GM23338 (cell line): ENCODE measurements at regions not wholly inside any gene's neighbourhood (a gene's known extent, or its start where the extent isn't known, plus 50 kb on each side); places are given as distances from the start of the nearest gene placed in this dataset.

Source experiments
- ATAC-seq: fragments of 200-7000 bp; cut with Tn5 transposase; 3 replicates; pipeline ENCODE4 v1.9.1; 2020
- DNase-seq: peaks from one replicate; pipeline ENCODE4 v3.0.0-alpha.2; 2015; ENCODE audit warnings: low spot score
- H2AFZ ChIP-seq: fragments of 200-600 bp; sonication (generic); 2 replicates; pipeline ENCODE4 v1.8.0; 2016; ENCODE audit warnings: antibody characterized with exemption, mild to moderate bottlenecking, moderate library complexity
- H3F3A ChIP-seq: fragments of 200-600 bp; sonication (generic); replicated peaks from 2 replicates; pipeline ENCODE4 v1.8.0; 2017; ENCODE audit warnings: antibody characterized with exemption, mixed run types, low read depth
- H3K27ac ChIP-seq: fragments of 200-600 bp; sonication (generic); 2 replicates; pipeline ENCODE4 v1.6.1; 2016; ENCODE audit warnings: low read depth
- H3K27me3 ChIP-seq: fragments of 200-600 bp; sonication (generic); 2 replicates; pipeline ENCODE4 v1.8.0; 2016; ENCODE audit warnings: mild to moderate bottlenecking, mixed run types, moderate library complexity; ENCODE audit not compliant: insufficient read depth
- H3K36me3 ChIP-seq: fragments of 200-600 bp; sonication (generic); 2 replicates; pipeline ENCODE4 v1.8.0; 2016; ENCODE audit warnings: mild to moderate bottlenecking; ENCODE audit not compliant: insufficient read depth
- H3K4me1 ChIP-seq: fragments of 200-600 bp; sonication (generic); 2 replicates; pipeline ENCODE4 v1.8.0; 2016; ENCODE audit warnings: mild to moderate bottlenecking, moderate library complexity; ENCODE audit not compliant: insufficient read depth
- H3K4me2 ChIP-seq: fragments of 200-600 bp; sonication (generic); 2 replicates; pipeline ENCODE4 v1.7.1; 2017; ENCODE audit warnings: mixed run types
- H3K4me3 ChIP-seq: fragments of 200-600 bp; sonication (generic); 2 replicates; pipeline ENCODE4 v1.6.1; 2016; ENCODE audit warnings: mixed run types
- H3K79me2 ChIP-seq: fragments of 200-600 bp; sonication (generic); replicated peaks from 2 replicates; pipeline ENCODE4 v1.8.0; 2017; ENCODE audit warnings: mild to moderate bottlenecking; ENCODE audit not compliant: insufficient read depth
- H3K9me2 ChIP-seq: fragments of 200-600 bp; sonication (generic); 2 replicates; pipeline ENCODE4 v1.8.0; 2017; ENCODE audit not compliant: insufficient read depth
- H4K20me1 ChIP-seq: fragments of 200-600 bp; sonication (generic); replicated peaks from 2 replicates; pipeline ENCODE4 v1.8.0; 2017; ENCODE audit warnings: mild to moderate bottlenecking; ENCODE audit not compliant: insufficient read depth
- H3K27ac Mint-ChIP-seq: 2 replicates; pipeline ENCODE4 v1.8.0; 2020; ENCODE audit warnings: inconsistent platforms, mild to moderate bottlenecking, moderate library complexity, mixed read lengths
- H3K27me3 Mint-ChIP-seq: 3 replicates; pipeline ENCODE4 v1.8.0; 2022; ENCODE audit warnings: low read depth, mild to moderate bottlenecking, moderate library complexity, mixed read lengths, inconsistent platforms; ENCODE audit not compliant: insufficient read depth, poor library complexity
- H3K36me3 Mint-ChIP-seq: 3 replicates; pipeline ENCODE4 v1.8.0; 2021; ENCODE audit warnings: low read depth, mild to moderate bottlenecking, inconsistent platforms, moderate library complexity, mixed read lengths
- H3K4me1 Mint-ChIP-seq: 3 replicates; pipeline ENCODE4 v1.8.0; 2020; ENCODE audit warnings: mild to moderate bottlenecking, inconsistent platforms, mixed read lengths
- H3K4me3 Mint-ChIP-seq: 3 replicates; pipeline ENCODE4 v1.8.0; 2021; ENCODE audit warnings: moderate library complexity, mild to moderate bottlenecking, inconsistent platforms, mixed read lengths
- H3K9me3 Mint-ChIP-seq: 3 replicates; pipeline ENCODE4 v1.8.0; 2020; ENCODE audit warnings: moderate library complexity, mild to moderate bottlenecking, inconsistent platforms, mixed read lengths
- CREB1 ChIP-seq: fragments of 250-450 bp; sonication (Bioruptor Pico); IDR thresholded peaks from 2 replicates; pipeline ENCODE4 v1.5.0; 2020; ENCODE audit warnings: low read depth, mild to moderate bottlenecking, moderate library complexity
- ETS1 ChIP-seq: IDR thresholded peaks from 2 replicates; pipeline ENCODE4 v1.6.1; 2016; ENCODE audit warnings: antibody characterized with exemption
- JUNB ChIP-seq: IDR thresholded peaks from one replicate; pipeline ENCODE4 v1.6.1; 2016; ENCODE audit warnings: antibody characterized with exemption; ENCODE audit not compliant: unreplicated experiment
- REST ChIP-seq: IDR thresholded peaks from one replicate; pipeline ENCODE4 v1.6.1; 2018; ENCODE audit warnings: antibody characterized with exemption; ENCODE audit not compliant: unreplicated experiment
- ZNF114 ChIP-seq: fragments of 250-450 bp; sonication (Bioruptor Pico); IDR thresholded peaks from 2 replicates; pipeline ENCODE4 v1.5.0; 2020; ENCODE audit warnings: mild to moderate bottlenecking, moderate library complexity
- TF ChIP-seq, protein P1 (sequence below), 2 experiments: fragments of 200-600 bp in 1 of 2; sonication (generic) in 1 of 2; conservative IDR thresholded peaks; 2 replicates each; pipeline versions ENCODE4 v1.5.1 to v1.6.1; 2016 to 2017; ENCODE audit warnings: antibody characterized with exemption in 2 of 2, low read depth in 2 of 2, mild to moderate bottlenecking in 2 of 2, moderate library complexity in 1 of 2
- TF ChIP-seq, protein P2 (sequence below): fragments of 250-450 bp; sonication (Bioruptor Pico); IDR thresholded peaks from 2 replicates; pipeline ENCODE4 v1.5.0; 2020; ENCODE audit warnings: mild to moderate bottlenecking, moderate library complexity

DNA sequence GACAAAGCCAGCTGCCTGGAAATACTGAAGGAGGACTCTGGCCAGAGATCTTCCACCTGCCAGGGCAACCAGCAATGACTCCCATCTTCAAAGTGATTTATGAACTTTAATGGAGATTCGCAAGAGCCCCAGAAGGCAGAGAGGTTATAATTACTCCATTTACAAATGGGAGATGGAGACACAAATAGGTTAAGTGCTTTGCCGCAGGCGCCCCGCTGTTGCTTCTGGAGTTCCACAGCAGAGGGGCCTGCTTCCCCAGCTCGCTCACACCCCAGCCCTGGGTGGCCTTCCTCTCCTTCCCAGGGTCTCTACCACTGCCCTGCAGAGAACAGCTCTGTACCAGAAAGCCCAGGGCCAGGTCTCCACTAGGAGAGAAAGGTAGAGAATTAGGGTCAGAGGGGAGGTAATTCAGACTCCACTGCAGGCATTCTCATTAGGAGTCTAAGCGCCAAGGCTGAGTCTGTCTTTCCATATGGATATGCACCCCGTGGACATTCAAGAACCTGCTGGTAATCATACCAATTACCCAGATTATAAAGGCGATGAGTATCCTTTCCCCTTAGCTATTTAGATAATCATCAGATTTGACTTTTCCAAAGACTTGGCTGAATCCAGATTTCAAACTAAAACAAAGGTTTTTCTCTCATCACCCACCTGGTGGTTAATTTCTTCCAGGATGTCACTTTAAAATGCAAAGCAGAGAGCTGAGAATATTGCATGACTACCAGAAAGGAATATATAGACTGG lies 157.6 kb upstream of the TUT7 start:
- Mint-ChIP-seq H3K4me3 (no peak overlapping the region), H3K27ac (no peak overlapping the region), H3K27me3 (peaks cover 4% of the 10 kb centered on the region), H3K4me1 (peaks cover 10% of the 10 kb centered on the region), H3K36me3 (no peaks in the 10 kb centered on the region), H3K9me3 (no peaks in the 10 kb centered on the region)
- Histone ChIP-seq H3K27ac (no peak overlapping the region), H3K4me3 (no peak overlapping the region), H3K4me1 (no peaks in the 10 kb centered on the region), H3F3A (no peaks in the 10 kb centered on the region), H3K79me2 (no peaks in the 10 kb centered on the region), H3K4me2 (no peak overlapping the region), H2AFZ (peak overlapping the region; percentile 75; the same call in 1 of the 2 replicates), H4K20me1 (no peaks in the 10 kb centered on the region), H3K27me3 (no peaks in the 10 kb centered on the region), H3K9me2 (no peaks in the 10 kb centered on the region), H3K36me3 (no peaks in the 10 kb centered on the region)
- DNase-seq: no peak
- ATAC-seq: peak; percentile 71
- TF ChIP-seq, protein P1, sequence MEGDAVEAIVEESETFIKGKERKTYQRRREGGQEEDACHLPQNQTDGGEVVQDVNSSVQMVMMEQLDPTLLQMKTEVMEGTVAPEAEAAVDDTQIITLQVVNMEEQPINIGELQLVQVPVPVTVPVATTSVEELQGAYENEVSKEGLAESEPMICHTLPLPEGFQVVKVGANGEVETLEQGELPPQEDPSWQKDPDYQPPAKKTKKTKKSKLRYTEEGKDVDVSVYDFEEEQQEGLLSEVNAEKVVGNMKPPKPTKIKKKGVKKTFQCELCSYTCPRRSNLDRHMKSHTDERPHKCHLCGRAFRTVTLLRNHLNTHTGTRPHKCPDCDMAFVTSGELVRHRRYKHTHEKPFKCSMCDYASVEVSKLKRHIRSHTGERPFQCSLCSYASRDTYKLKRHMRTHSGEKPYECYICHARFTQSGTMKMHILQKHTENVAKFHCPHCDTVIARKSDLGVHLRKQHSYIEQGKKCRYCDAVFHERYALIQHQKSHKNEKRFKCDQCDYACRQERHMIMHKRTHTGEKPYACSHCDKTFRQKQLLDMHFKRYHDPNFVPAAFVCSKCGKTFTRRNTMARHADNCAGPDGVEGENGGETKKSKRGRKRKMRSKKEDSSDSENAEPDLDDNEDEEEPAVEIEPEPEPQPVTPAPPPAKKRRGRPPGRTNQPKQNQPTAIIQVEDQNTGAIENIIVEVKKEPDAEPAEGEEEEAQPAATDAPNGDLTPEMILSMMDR (conservative IDR thresholded peaks at IDR 0.05; ENCODE audit: low read depth in 2 of 2): no peak
- TF ChIP-seq REST (no peak), ZNF114 (CRISPR knock-in tag) (no peak)

GRCh38 chr9:86508208-86508903 lies 154.1 kb upstream of the TUT7 start:
- Histone ChIP-seq H3K79me2 (no peaks in the 10 kb centered on the region), H3K4me1 (no peaks in the 10 kb centered on the region), H3K36me3 (no peaks in the 10 kb centered on the region), H2AFZ (no peak overlapping the region), H3K4me3 (no peak overlapping the region), H3F3A (no peaks in the 10 kb centered on the region), H3K27me3 (no peaks in the 10 kb centered on the region), H4K20me1 (no peaks in the 10 kb centered on the region), H3K9me2 (no peaks in the 10 kb centered on the region), H3K27ac (no peak overlapping the region), H3K4me2 (no peak overlapping the region)
- H3K9me3 Mint-ChIP-seq: no peaks in the 10 kb centered on the region
- DNase-seq: no peak
- no peak overlapping the region for H3K4me3 Mint-ChIP-seq
- H3K36me3 Mint-ChIP-seq: no peaks in the 10 kb centered on the region
- ATAC-seq: no peak
- H3K27ac Mint-ChIP-seq: no peak overlapping the region
- H3K4me1 Mint-ChIP-seq: peaks cover 10% of the 10 kb centered on the region
- H3K27me3 Mint-ChIP-seq: peaks cover 4% of the 10 kb centered on the region
- TF ChIP-seq CREB1 (CRISPR knock-in tag) (no peak), JUNB (no peak), ETS1 (no peak)
- TF ChIP-seq, protein P2, sequence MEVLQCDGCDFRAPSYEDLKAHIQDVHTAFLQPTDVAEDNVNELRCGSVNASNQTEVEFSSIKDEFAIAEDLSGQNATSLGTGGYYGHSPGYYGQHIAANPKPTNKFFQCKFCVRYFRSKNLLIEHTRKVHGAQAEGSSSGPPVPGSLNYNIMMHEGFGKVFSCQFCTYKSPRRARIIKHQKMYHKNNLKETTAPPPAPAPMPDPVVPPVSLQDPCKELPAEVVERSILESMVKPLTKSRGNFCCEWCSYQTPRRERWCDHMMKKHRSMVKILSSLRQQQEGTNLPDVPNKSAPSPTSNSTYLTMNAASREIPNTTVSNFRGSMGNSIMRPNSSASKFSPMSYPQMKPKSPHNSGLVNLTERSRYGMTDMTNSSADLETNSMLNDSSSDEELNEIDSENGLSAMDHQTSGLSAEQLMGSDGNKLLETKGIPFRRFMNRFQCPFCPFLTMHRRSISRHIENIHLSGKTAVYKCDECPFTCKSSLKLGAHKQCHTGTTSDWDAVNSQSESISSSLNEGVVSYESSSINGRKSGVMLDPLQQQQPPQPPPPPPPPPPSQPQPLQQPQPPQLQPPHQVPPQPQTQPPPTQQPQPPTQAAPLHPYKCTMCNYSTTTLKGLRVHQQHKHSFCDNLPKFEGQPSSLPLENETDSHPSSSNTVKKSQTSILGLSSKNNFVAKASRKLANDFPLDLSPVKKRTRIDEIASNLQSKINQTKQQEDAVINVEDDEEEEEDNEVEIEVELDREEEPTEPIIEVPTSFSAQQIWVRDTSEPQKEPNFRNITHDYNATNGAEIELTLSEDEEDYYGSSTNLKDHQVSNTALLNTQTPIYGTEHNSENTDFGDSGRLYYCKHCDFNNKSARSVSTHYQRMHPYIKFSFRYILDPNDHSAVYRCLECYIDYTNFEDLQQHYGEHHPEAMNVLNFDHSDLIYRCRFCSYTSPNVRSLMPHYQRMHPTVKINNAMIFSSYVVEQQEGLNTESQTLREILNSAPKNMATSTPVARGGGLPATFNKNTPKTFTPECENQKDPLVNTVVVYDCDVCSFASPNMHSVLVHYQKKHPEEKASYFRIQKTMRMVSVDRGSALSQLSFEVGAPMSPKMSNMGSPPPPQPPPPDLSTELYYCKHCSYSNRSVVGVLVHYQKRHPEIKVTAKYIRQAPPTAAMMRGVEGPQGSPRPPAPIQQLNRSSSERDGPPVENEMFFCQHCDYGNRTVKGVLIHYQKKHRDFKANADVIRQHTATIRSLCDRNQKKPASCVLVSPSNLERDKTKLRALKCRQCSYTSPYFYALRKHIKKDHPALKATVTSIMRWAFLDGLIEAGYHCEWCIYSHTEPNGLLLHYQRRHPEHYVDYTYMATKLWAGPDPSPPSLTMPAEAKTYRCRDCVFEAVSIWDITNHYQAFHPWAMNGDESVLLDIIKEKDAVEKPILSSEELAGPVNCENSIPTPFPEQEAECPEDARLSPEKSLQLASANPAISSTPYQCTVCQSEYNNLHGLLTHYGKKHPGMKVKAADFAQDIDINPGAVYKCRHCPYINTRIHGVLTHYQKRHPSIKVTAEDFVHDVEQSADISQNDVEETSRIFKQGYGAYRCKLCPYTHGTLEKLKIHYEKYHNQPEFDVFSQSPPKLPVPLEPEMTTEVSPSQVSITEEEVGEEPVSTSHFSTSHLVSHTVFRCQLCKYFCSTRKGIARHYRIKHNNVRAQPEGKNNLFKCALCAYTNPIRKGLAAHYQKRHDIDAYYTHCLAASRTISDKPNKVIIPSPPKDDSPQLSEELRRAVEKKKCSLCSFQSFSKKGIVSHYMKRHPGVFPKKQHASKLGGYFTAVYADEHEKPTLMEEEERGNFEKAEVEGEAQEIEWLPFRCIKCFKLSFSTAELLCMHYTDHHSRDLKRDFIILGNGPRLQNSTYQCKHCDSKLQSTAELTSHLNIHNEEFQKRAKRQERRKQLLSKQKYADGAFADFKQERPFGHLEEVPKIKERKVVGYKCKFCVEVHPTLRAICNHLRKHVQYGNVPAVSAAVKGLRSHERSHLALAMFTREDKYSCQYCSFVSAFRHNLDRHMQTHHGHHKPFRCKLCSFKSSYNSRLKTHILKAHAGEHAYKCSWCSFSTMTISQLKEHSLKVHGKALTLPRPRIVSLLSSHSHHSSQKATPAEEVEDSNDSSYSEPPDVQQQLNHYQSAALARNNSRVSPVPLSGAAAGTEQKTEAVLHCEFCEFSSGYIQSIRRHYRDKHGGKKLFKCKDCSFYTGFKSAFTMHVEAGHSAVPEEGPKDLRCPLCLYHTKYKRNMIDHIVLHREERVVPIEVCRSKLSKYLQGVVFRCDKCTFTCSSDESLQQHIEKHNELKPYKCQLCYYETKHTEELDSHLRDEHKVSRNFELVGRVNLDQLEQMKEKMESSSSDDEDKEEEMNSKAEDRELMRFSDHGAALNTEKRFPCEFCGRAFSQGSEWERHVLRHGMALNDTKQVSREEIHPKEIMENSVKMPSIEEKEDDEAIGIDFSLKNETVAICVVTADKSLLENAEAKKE (CRISPR knock-in tag): no peak
